KOPT-K1 (cell line): ENCODE measurements at regions not wholly inside any gene's neighbourhood (a gene's known extent, or its start where the extent isn't known, plus 50 kb on each side); places are given as distances from the start of the nearest gene placed in this dataset.

ENCODE experiments used
- H3K27ac ChIP-seq: fragments of 200-600 bp; sonication (generic); 2 replicates; pipeline ENCODE4 v1.5.1; 2016; ENCODE audit warnings: antibody characterized with exemption, mild to moderate bottlenecking, low read depth, low read length; ENCODE audit not compliant: poor library complexity, severe bottlenecking
- H3K36me3 ChIP-seq: fragments of 200-600 bp; sonication (generic); 2 replicates; pipeline ENCODE4 v1.5.1; 2017; ENCODE audit warnings: antibody characterized with exemption, mild to moderate bottlenecking, low read length, moderate library complexity; ENCODE audit not compliant: insufficient read depth
- H3K9me3 ChIP-seq: fragments of 200-600 bp; sonication (generic); 2 replicates; pipeline ENCODE4 v1.5.1; 2017; ENCODE audit warnings: antibody characterized with exemption, low read length, mild to moderate bottlenecking; ENCODE audit not compliant: insufficient read depth, poor library complexity, severe bottlenecking

GRCh38 chr12:92502417-92503028, 200.3 kb upstream of the PLEKHG7 start:
- no peaks in the 10 kb centered on the region for H3K36me3 ChIP-seq
- no peaks in the 10 kb centered on the region for H3K9me3 ChIP-seq
- H3K27ac ChIP-seq = no peak overlapping the region

DNA sequence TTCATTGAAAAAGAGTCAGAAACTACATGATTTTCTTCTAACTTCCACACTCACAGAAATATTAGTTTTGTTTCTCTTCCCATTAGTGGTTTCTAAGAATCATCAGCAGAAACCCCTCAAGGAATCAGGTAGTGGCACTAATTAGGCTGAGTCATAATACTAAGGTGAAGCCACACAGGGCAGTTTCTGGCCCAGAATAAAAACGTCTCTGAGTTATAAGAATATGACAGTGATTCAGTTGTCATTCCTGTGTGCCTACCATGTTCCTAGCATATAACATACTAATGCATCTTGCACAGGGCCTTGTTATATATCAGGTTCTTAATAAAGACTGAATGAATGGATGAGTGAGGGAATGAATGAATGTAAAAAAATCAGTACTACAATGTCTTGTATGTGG, 206.0 kb upstream of the PLEKHG7 start:
- Histone ChIP-seq H3K36me3 (no peaks in the 10 kb centered on the region), H3K9me3 (peaks cover 4% of the 10 kb centered on the region), H3K27ac (no peak overlapping the region)

DNA sequence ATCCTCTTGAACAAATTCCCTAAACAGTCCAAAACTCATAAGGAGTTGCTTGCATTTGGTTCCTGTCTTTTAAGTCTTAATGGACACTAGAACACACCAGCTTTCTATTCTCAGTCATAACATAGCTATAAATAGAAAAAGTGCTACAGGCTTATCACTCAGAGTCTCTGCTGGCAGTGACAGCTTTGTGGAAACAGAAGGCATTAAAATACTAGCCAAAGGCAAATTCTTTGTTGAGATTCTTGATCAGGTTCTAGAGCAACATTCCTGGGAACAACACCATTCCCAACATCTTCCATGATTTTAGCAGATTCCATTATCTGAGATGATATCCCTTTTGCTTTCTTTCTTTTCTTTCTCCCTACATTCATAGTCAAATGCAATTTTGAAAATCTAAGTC, 207.7 kb upstream of the PLEKHG7 start:
- no peaks in the 10 kb centered on the region for H3K36me3 ChIP-seq
- no peak overlapping the region for H3K27ac ChIP-seq
- H3K9me3 ChIP-seq = peaks cover 7% of the 10 kb centered on the region

- Histone ChIP-seq H3K27ac (no peak overlapping the region), H3K9me3 (peaks cover 7% of the 10 kb centered on the region), H3K36me3 (no peaks in the 10 kb centered on the region)
Measured at GRCh38 chr12:92493816-92494215, 209.0 kb upstream of the PLEKHG7 start.

GRCh38 chr12:92492995-92493394, 209.8 kb upstream of the PLEKHG7 start:
- H3K9me3 ChIP-seq = peaks cover 7% of the 10 kb centered on the region
- H3K27ac ChIP-seq = no peak overlapping the region
- H3K36me3 ChIP-seq = no peaks in the 10 kb centered on the region

DNA sequence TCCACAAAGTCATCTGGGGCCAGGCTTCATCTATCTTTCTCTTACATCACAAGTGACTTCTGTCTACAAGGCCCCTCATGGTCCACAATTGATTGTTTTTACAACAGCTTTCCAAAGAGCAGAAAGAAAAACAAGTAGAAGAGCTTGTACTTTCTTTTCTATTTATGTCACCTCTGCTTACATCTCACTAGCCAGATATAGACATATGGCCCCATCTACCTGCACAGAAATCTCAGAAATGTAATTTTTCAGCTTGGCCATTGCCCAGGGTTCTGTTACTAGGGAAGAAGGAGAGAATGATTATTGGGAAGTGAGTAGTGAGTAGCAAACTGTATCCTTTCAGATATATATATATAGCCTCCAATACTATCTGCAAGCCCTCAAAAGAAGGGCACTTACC, 210.5 kb upstream of the PLEKHG7 start:
- Histone ChIP-seq H3K9me3 (peaks cover 7% of the 10 kb centered on the region), H3K27ac (no peak overlapping the region), H3K36me3 (no peaks in the 10 kb centered on the region)

GRCh38 chr12:92489781-92490180, 213.0 kb upstream of the PLEKHG7 start:
- Histone ChIP-seq H3K27ac (no peak overlapping the region), H3K36me3 (no peaks in the 10 kb centered on the region), H3K9me3 (peaks cover 7% of the 10 kb centered on the region)

DNA sequence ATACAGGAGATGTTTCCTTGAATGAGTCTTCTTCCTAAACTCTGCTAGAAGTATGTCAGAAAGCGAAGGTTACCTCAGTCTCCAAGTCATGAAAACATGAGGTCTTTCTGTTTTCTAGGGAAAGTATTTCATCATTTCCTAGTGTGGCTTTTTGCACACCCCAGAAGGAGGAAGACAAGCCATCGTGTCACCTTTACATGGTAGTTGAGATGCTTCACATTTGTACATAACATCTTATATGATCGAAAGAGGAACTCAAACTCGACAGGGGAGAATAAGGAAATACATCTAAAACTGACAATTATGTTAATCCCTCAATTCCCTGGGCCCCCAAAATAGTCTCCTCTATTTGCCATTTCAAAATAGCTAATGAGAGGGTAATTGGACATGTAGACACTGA, 214.1 kb upstream of the PLEKHG7 start:
- H3K9me3 ChIP-seq = peaks cover 7% of the 10 kb centered on the region
- H3K27ac ChIP-seq = no peak overlapping the region
- no peaks in the 10 kb centered on the region for H3K36me3 ChIP-seq

DNA sequence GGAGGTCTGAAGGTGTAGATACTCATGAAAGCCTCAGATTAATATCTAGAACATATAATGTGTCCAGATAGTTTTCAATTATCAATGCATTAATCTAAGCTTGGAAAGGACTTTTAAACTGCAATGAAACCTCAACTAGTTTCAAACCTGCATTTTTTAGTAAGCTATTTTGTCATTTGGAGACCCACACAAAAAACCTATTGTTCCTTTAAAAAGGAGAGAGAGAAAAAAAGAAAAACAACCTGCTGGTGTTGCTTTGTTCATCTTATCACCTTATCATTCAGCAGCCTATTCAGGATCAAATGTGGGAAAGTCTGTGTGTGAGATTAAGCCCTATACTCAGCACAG, 215.7 kb upstream of the PLEKHG7 start:
- Histone ChIP-seq H3K9me3 (peaks cover 6% of the 10 kb centered on the region), H3K36me3 (no peaks in the 10 kb centered on the region), H3K27ac (no peak overlapping the region)

GRCh38 chr12:92486443-92487137, 216.2 kb upstream of the PLEKHG7 start:
- H3K27ac ChIP-seq = no peak overlapping the region
- H3K9me3 ChIP-seq = peaks cover under 1% of the 10 kb centered on the region

DNA sequence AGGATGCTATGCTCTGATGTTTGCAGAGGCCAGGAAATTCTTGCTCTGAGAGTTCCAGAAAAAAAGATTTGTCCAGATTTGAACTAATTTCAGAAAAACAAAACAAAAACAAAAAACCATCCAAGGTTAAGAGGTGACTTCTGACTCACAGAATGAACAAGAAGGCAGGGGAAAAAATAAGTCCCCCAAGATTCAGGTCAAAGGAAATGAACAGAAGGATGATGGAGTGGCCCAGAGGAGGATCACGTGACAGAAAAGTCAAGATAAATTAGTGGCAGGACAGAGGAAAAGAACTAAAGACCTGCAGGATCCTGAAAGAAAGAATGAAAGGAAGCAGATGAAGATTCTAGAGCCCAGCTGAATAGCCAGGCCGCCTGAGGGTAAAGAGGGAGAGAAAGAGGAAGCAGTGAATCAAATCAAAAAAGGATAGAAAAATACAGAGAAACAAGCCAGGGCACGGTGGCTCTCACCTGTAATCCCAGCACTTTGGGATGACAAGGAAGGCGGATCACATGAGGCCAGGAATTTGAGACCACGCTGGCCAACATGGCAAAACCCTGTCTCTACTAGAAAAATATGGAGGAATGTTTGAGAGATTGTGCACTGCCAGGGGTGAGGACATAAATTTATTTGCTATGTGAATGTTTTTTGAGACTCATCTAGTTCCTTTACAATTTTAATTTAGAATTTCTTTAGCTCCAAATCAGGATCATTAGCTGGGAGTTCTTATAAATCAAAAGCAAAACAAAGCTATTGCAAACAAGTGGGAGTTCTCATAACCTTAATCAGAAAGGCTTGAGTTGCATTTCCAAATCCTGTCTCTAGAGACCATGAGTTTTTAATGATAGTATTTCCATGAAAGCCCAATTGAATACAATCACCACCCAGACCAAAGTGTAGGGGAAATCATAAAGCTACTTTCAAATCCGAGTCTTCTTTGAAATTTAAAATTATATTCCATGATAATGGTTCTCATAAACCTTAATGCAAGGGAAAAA, 217.1 kb upstream of the PLEKHG7 start:
- no peak overlapping the region for H3K27ac ChIP-seq
- no peaks in the 10 kb centered on the region for H3K9me3 ChIP-seq
- no peaks in the 10 kb centered on the region for H3K36me3 ChIP-seq

More at GRCh38 chr12:92486443-92487137, 216.2 kb upstream of the PLEKHG7 start:
- no peaks in the 10 kb centered on the region for H3K36me3 ChIP-seq

DNA sequence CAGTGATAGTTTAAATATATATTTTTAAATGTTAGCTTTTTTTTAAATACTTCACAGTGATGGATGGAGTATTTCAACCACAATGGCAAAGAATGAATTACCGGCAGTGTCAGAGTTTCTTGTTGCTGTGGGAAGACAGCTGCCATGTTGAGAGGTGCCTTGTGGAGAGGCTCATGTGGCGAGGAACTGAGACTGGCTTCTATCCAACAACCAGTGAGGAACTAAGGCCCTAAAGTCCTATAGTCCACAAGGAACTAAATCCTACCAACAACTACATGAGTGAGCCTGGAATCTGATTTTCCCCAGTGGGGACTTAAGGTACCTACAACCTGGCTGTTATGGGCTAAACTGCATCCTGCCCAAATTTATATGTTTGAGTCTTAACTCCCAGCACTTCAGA, 220.2 kb upstream of the PLEKHG7 start:
- Histone ChIP-seq H3K36me3 (no peaks in the 10 kb centered on the region), H3K27ac (no peak overlapping the region), H3K9me3 (no peaks in the 10 kb centered on the region)

GRCh38 chr12:92481066-92481465, 221.7 kb upstream of the PLEKHG7 start:
- H3K36me3 ChIP-seq = no peaks in the 10 kb centered on the region
- no peak overlapping the region for H3K27ac ChIP-seq
- no peaks in the 10 kb centered on the region for H3K9me3 ChIP-seq

DNA sequence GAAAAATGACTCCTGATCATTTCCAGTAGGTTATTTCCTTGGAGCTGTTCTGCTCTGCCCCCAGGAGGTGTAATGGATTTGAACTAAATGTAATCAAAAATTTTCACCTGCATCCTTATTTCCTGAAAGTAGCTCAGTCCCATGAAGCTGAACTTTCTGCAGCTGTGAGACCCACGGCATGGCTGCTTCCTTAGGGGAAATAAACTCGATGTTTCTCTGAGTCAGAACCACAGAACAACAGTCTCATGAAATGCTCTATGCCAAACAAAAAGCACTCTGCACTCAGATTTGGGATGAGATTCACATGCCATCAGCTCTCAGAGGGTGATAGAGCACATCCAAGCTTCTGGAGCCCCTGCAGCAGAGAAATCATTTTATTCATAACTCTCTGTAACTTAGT, 224.1 kb upstream of the PLEKHG7 start:
- Histone ChIP-seq H3K9me3 (no peaks in the 10 kb centered on the region), H3K27ac (no peak overlapping the region), H3K36me3 (no peaks in the 10 kb centered on the region)

DNA sequence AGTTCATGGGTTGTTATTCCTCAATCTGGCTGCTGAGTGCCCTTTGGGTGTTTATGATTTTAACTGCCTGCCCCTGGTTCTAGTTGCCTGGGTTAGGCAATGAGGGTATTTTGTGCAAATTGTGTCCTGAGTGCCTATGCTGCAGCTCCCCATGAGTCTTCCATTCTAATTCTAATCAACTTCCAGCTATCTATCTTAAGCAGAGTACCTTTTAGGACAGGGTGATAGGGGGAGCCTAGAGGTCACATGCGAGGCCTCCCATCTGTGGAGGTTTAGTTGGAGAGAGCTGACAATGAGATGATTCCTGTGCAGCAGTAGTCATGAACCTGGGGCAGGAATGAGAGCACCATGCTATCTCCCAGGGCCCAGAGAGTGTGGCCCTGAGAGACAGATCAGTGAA, 225.9 kb upstream of the PLEKHG7 start:
- Histone ChIP-seq H3K36me3 (no peaks in the 10 kb centered on the region), H3K27ac (no peak overlapping the region), H3K9me3 (no peaks in the 10 kb centered on the region)
